NCI-H774 (cell line): ENCODE measurements at regions not wholly inside any gene's neighbourhood (a gene's known extent, or its start where the extent isn't known, plus 50 kb on each side); places are given as distances from the start of the nearest gene placed in this dataset.

ENCODE experiments used
- DNase-seq: peaks from one replicate; lab custom pipeline; 2025; lab: John Stamatoyannopoulos, UW

- no peak for DNase-seq
Observed at GRCh38 chr1:239436286-239436685, 49.9 kb downstream of the CHRM3 start.

- DNase-seq: no peak
Observed at GRCh38 chr1:239437822-239438221, 51.5 kb downstream of the CHRM3 start.

- no peak for DNase-seq
Observed at GRCh38 chr1:239438891-239439290, 52.5 kb downstream of the CHRM3 start.

- no peak for DNase-seq
Observed at GRCh38 chr1:239443361-239443760, 57.0 kb downstream of the CHRM3 start.

DNA sequence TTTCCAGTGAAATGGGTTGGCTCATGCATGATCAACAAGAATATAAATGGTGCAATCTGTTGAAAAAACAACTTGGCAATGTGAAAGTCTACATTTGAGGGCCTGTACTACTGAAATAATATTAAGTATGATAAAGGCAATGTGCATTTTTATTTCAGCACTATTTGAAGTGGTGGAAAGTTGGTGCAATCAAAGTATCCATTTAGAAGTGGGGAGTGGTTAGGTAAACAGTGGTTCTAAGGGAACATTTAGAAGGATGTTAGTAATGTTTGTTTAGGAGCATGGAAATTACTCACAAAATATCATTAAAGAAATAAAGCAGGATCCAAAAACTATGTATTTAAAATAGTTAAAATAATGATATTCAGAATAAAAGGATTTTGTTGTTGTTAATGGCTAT, 60.2 kb downstream of the CHRM3 start:
- DNase-seq: no peak

DNA sequence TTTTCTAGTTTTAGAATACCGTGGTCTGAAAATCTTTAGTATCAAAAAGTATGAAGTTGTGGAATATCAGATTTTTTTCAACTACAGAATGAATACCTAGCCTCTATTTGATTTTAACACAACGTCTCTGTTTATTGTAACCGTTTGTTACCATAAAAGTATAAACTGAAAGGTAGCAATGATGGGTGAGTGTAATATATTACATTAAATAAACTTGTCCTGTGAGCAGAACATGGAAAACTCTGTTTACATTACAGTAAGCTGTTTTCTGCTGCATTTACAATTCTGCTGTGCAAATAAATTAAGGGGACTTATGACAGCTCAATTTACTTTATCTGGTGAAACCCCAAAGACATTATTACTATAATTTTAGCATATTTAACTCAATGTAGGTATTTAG, 62.5 kb downstream of the CHRM3 start:
- DNase-seq: peak; percentile 36

- DNase-seq: no peak
Observed at GRCh38 chr1:239455743-239456142, 69.4 kb downstream of the CHRM3 start.

GRCh38 chr1:239456788-239457187, 70.4 kb downstream of the CHRM3 start:
- no peak for DNase-seq

DNA sequence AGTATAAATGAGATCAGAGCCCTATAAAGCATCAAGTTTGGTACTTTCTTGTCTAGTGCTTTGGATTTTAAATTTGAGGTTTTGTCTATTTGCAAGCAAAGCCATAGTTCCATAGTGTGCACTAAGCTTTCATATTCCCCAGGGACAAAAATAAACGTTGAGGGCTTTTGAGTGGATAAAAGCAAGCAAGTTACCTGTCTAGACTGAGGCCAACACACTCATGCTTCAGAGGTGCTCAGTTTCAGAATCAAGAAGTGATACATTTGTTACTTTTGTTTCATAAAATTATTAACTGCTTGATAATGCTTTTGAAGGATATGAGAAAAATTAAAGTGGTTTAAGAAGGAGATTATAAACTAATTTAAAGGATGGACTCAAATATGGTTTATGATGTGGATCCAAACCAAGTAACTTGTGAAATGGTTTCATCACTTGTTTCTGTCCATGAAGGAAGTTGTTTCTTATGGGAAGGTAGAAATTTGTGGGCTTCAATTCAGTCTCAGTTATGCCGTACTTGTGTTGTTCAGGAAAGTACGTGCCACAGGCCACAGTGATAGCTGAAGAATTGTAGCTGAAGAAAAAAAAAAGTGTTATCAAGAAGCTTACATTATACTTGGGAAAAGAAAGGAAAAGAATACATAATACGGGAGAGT, 71.2 kb downstream of the CHRM3 start:
- no peak for DNase-seq

DNA sequence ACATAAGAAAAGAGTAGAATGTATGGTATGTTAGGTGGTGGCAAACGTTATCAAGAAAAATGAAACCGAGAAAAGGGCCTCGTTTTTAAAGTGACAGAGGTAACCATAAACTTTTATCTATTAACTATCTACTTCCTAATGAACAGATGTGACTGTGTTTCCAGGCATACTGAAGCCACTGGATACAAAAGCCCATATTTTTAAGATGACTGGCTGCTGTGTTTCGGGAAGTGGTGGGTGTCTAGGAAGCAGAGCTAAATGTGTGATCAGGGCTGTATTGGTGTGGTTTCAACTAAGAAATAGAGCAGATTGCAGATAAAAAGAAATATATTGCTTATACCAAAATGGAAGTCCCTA, 71.8 kb downstream of the CHRM3 start:
- DNase-seq: no peak

DNA sequence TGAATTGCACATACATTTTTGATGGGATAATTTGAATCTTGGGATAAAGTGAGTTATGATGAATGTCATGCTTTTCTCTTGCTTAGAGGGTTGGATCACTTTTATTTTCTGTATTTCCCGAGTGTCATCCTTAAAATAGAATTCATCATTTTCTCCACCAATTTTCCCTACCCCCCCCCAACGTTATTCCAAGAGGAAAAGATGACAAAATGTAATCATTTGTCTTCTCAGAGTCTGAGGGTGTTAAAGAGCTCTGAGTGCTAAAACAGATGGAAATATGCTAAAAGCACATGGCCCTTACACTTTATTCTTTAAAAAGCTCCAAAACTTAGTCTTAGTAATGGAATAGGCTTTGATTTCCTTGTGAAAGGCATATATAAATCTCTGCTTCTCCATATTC, 81.4 kb downstream of the CHRM3 start:
- DNase-seq: no peak

DNA sequence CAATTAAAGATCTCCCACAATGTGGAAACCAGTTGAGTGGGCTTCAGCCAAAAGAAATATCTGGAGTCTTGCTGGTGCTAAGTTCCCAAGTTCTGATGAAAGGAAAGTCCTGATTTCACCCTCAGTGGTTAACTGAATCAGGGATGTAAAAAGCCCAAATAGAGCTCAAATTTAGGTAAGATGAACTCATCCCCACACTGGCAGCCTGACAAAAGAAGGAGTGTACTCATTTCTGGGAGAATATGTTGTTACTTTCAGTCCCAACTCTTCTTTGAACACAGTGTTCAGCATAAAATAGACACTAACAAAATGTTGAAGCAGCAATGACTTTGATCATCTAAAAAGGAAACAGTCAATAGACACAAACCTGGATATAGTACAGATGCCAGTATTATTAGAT, 91.7 kb downstream of the CHRM3 start:
- DNase-seq: no peak

DNA sequence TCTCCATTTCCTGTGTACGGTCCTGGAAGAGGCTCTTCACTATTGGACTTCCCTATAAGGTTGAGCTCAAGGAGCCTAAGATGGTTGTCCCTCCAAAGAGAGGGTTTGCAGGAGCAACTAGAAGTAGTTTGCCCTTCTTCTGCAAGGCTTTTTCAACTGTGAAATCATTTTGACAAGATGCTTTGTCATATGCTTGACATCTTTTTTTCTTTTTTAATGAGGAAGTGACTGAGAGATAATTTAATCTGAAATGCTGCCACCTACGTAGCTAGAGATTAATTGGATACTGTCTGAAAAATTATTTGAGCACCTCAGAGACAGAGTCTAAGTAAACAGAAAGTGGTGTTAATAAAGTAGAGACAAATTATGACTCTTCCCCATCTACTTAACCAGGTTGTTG, 97.0 kb downstream of the CHRM3 start:
- no peak for DNase-seq

GRCh38 chr1:239493811-239494414, 107.5 kb downstream of the CHRM3 start:
- no peak for DNase-seq

GRCh38 chr1:239505094-239505493, 118.7 kb downstream of the CHRM3 start:
- DNase-seq: no peak

GRCh38 chr1:239507826-239508225, 121.5 kb downstream of the CHRM3 start:
- DNase-seq: no peak

- DNase-seq: no peak
Observed at GRCh38 chr1:239511875-239512274, 125.5 kb downstream of the CHRM3 start.

GRCh38 chr1:239516579-239516978, 130.2 kb downstream of the CHRM3 start:
- DNase-seq: no peak

DNA sequence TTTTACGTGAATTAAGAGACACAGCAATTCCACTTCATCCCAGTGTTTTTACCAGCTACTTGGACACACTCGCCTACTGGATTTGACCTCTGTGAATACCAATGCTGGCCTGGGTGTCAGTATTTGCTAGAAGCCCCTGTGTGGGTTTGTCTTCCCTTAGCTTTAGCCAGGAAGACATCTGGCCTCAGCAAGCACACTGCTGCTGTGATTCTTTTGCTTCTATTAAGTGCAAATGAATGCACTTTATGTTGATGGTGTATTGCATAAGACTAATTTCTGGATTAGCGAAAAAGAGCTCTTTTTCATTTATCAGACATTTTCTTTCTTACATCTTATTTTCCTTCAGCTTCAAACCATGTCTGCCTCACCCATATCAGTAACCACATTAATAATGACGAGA, 140.0 kb downstream of the CHRM3 start:
- no peak for DNase-seq

DNA sequence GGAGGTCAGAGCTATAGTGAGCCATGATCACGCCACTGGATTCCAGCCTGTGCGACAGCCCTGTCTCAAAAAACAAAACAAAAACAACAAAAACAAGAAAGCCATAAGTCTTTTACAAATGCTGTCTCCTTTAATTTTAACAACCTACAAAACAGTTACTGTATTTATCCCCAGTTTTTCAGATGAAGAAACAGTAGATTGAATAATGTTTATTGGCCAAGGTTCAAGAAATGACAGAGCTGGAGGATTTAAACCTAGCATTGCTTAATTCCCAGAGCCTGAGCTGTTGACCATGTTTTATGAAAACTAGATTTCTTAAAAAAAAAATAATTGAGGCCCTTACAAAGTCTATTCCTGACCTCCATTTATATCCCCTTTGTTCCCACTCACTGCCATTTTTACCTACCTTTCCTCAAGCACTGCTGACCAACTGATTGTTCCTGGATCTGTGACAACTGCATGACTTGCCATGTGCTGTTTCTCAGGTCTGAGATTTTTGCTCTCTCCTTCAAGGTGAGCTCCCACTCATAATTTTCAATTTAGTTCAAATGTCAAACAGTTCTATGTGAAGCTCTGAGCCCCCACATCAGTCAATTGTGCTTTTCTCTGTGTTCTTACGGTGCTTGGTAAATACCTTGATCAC, 140.8 kb downstream of the CHRM3 start:
- DNase-seq: no peak

GRCh38 chr1:239536165-239536849, 149.9 kb downstream of the CHRM3 start:
- no peak for DNase-seq

DNA sequence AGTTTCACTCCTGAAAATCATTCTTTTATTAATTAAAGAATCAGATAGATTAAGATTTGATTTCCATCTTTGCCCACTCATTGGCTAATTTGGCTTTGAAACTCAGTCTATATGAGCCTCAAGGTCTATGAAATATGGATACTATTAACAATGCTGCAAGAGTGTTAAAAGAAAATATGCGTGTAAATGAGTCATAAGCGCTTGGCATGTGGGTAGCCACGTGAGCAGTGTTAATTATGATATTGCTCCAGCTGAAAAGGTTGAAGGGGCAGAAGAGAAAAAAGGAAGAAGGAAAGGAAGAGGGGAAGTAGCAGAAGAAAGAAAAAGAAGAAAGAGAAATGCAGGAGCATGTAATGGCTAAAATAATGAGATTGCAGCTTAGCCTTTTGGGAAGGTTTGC, 151.4 kb downstream of the CHRM3 start:
- DNase-seq: no peak
